ENCODE measurements at regions not wholly inside any gene's neighbourhood (a gene's known extent, or its start where the extent isn't known, plus 50 kb on each side); places are given as distances from the start of the nearest gene placed in this dataset.

GRCh38 chr6:23905133-23905815 is 220.7 kb upstream of the NRSN1 start:
- Histone ChIP-seq H3K9me2 (replicated peaks; ENCODE audit: control insufficient read depth, low read length) (no peaks in the 10 kb centered on the region), H3F3A (ENCODE audit: control insufficient read depth, insufficient read depth) (no peaks in the 10 kb centered on the region), H3K4me3 (ENCODE audit: low read length) (no peak overlapping the region), H3K27ac (ENCODE audit: low read depth, low read length) (no peak overlapping the region), H3K36me3 (ENCODE audit: control insufficient read depth, low read length) (no peaks in the 10 kb centered on the region), H3K79me2 (ENCODE audit: control insufficient read depth, low read length) (no peaks in the 10 kb centered on the region), H4K20me1 (ENCODE audit: control insufficient read depth, insufficient read depth, low read depth, low read length) (no peaks in the 10 kb centered on the region), H3K4me1 (ENCODE audit: control insufficient read depth, low read length) (no peaks in the 10 kb centered on the region), H3K4me2 (ENCODE audit: low read length) (no peak overlapping the region), H3K27me3 (ENCODE audit: control insufficient read depth, low read length) (no peaks in the 10 kb centered on the region), H3K9me3 (ENCODE audit: control insufficient read depth, insufficient read depth, low read length) (no peaks in the 10 kb centered on the region)
- no peak for TF ChIP-seq EZH2phosphoT487 (IDR thresholded peaks at IDR 0.05; ENCODE audit: borderline replicate concordance, low read length)
- TF ChIP-seq CTCF (IDR thresholded peaks at IDR 0.05; ENCODE audit: low read depth, low read length, poor library complexity, severe bottlenecking): no peak

GRCh38 chr6:23910420-23910819 is 215.6 kb upstream of the NRSN1 start:
- H3K4me3 ChIP-seq (ENCODE audit: low read length): no peak overlapping the region
- H3K36me3 ChIP-seq (ENCODE audit: control insufficient read depth, low read length): no peaks in the 10 kb centered on the region
- H3K27me3 ChIP-seq (ENCODE audit: control insufficient read depth, low read length): no peaks in the 10 kb centered on the region
- no peaks in the 10 kb centered on the region for H3K9me2 ChIP-seq (replicated peaks; ENCODE audit: control insufficient read depth, low read length)
- H3K4me2 ChIP-seq (ENCODE audit: low read length): no peak overlapping the region
- H3K27ac ChIP-seq (ENCODE audit: low read depth, low read length): no peak overlapping the region
- H3K79me2 ChIP-seq (ENCODE audit: control insufficient read depth, low read length): no peaks in the 10 kb centered on the region
- TF ChIP-seq EZH2phosphoT487 (IDR thresholded peaks at IDR 0.05; ENCODE audit: borderline replicate concordance, low read length) (no peak), CTCF (IDR thresholded peaks at IDR 0.05; ENCODE audit: low read depth, low read length, poor library complexity, severe bottlenecking) (no peak)
- no peaks in the 10 kb centered on the region for H3F3A ChIP-seq (ENCODE audit: control insufficient read depth, insufficient read depth)
- H3K9me3 ChIP-seq (ENCODE audit: control insufficient read depth, insufficient read depth, low read length): no peaks in the 10 kb centered on the region
- H4K20me1 ChIP-seq (ENCODE audit: control insufficient read depth, insufficient read depth, low read depth, low read length): no peaks in the 10 kb centered on the region
- no peaks in the 10 kb centered on the region for H3K4me1 ChIP-seq (ENCODE audit: control insufficient read depth, low read length)

GRCh38 chr6:23927935-23928334 is 198.1 kb upstream of the NRSN1 start:
- no peak overlapping the region for H3K4me3 ChIP-seq (ENCODE audit: low read length)
- no peaks in the 10 kb centered on the region for H3K9me3 ChIP-seq (ENCODE audit: control insufficient read depth, insufficient read depth, low read length)
- H3K79me2 ChIP-seq (ENCODE audit: control insufficient read depth, low read length): no peaks in the 10 kb centered on the region
- TF ChIP-seq EZH2phosphoT487 (IDR thresholded peaks at IDR 0.05; ENCODE audit: borderline replicate concordance, low read length) (no peak), CTCF (IDR thresholded peaks at IDR 0.05; ENCODE audit: low read depth, low read length, poor library complexity, severe bottlenecking) (no peak)
- H3K4me1 ChIP-seq (ENCODE audit: control insufficient read depth, low read length): no peaks in the 10 kb centered on the region
- H4K20me1 ChIP-seq (ENCODE audit: control insufficient read depth, insufficient read depth, low read depth, low read length): no peaks in the 10 kb centered on the region
- no peak overlapping the region for H3K27ac ChIP-seq (ENCODE audit: low read depth, low read length)
- H3K4me2 ChIP-seq (ENCODE audit: low read length): no peak overlapping the region
- no peaks in the 10 kb centered on the region for H3F3A ChIP-seq (ENCODE audit: control insufficient read depth, insufficient read depth)
- H3K9me2 ChIP-seq (replicated peaks; ENCODE audit: control insufficient read depth, low read length): no peaks in the 10 kb centered on the region
- H3K36me3 ChIP-seq (ENCODE audit: control insufficient read depth, low read length): no peaks in the 10 kb centered on the region
- H3K27me3 ChIP-seq (ENCODE audit: control insufficient read depth, low read length): no peaks in the 10 kb centered on the region

Measured in DOHH2 (cell line).